SK-N-SH (cell line): ENCODE measurements at regions not wholly inside any gene's neighbourhood (a gene's known extent, or its start where the extent isn't known, plus 50 kb on each side); places are given as distances from the start of the nearest gene placed in this dataset.

Source experiments
- CTCF ChIA-PET: fragments of 300-600, 350-600 bp; formaldehyde crosslinking; extraction: SDS; loops from one replicate; lab custom pipeline; 2021; lab: Yijun Ruan, JAX
- POLR2A ChIA-PET: fragments of 350-600 bp; sonication (Branson Sonifier 250); formaldehyde crosslinking; extraction: SDS; loops from one replicate; lab custom pipeline; 2020; ENCODE audit warnings: antibody characterized with exemption, inconsistent platforms; lab: Yijun Ruan, JAX
- DNase-seq: peaks from one replicate; pipeline ENCODE4 v3.0.0; 2012
- H2AFZ ChIP-seq: fragments of 200-600 bp; sonication (generic); 2 replicates; pipeline ENCODE4 v1.8.1; 2016; ENCODE audit warnings: antibody characterized with exemption, mild to moderate bottlenecking, low read depth
- H3F3A ChIP-seq: fragments of 200-600 bp; sonication (generic); replicated peaks from 2 replicates; pipeline ENCODE3; 2016; ENCODE audit warnings: antibody characterized with exemption, mild to moderate bottlenecking; ENCODE audit not compliant: insufficient read depth
- H3K27ac ChIP-seq, 2 experiments: fragments of 200-500 bp in 1 of 2; fragments of 200-600 bp in 1 of 2; sonication (Bioruptor generic) in 1 of 2; sonication (generic), shearing (Covaris generic) in 1 of 2; 2 replicates each; pipeline versions ENCODE4 v1.5.1 to v1.6.1; 2014 to 2016; ENCODE audit warnings: low read depth in 2 of 2, inconsistent platforms in 1 of 2, low read length in 1 of 2, mild to moderate bottlenecking in 1 of 2, mixed read lengths in 1 of 2
- H3K27me3 ChIP-seq: fragments of 200-600 bp; sonication (generic), shearing (Covaris generic); 2 replicates; pipeline ENCODE4 v1.6.1; 2016; ENCODE audit warnings: mixed run types; ENCODE audit not compliant: insufficient read depth
- H3K36me3 ChIP-seq, 2 experiments: fragments of 200-500 bp in 1 of 2; fragments of 200-600 bp in 1 of 2; sonication (Bioruptor generic) in 1 of 2; sonication (generic) in 1 of 2; replicated peaks in 1 of 2; 2 replicates each; pipeline versions ENCODE3 to v1.5.1; 2014 to 2016; ENCODE audit warnings: low read length in 1 of 2, mild to moderate bottlenecking in 1 of 2; ENCODE audit not compliant: insufficient read depth in 2 of 2, control insufficient read depth in 1 of 2
- H3K4me1 ChIP-seq, 2 experiments: fragments of 200-500 bp in 1 of 2; fragments of 200-600 bp in 1 of 2; sonication (Bioruptor generic) in 1 of 2; sonication (generic), shearing (Covaris generic) in 1 of 2; 2 replicates each; pipeline versions ENCODE4 v1.5.1 to v1.6.1; 2014 to 2016; ENCODE audit warnings: low read depth in 1 of 2, low read length in 1 of 2, mixed run types in 1 of 2; ENCODE audit not compliant: insufficient read depth in 2 of 2, control insufficient read depth in 1 of 2
- H3K4me2 ChIP-seq: fragments of 200-600 bp; sonication (generic), shearing (Covaris generic); 2 replicates; pipeline ENCODE4 v1.6.1; 2017; ENCODE audit warnings: mixed run types
- H3K4me3 ChIP-seq, 2 experiments: fragments of 200-500 bp in 1 of 2; fragments of 200-600 bp in 1 of 2; sonication (Bioruptor generic) in 1 of 2; sonication (generic), shearing (Covaris generic) in 1 of 2; 2 replicates each; pipeline versions ENCODE4 v1.5.1 to v1.8.1; 2014 to 2016; ENCODE audit warnings: low read depth in 2 of 2, inconsistent platforms in 1 of 2, low read length in 1 of 2, mild to moderate bottlenecking in 1 of 2, mixed read lengths in 1 of 2, moderate library complexity in 1 of 2
- H3K79me2 ChIP-seq: fragments of 200-600 bp; sonication (generic); 2 replicates; pipeline ENCODE4 v1.8.1; 2017; ENCODE audit warnings: mild to moderate bottlenecking; ENCODE audit not compliant: insufficient read depth
- H3K9ac ChIP-seq: fragments of 200-600 bp; sonication (generic); 2 replicates; pipeline ENCODE4 v1.6.1; 2017; ENCODE audit warnings: mixed run types
- H3K9me2 ChIP-seq: fragments of 200-600 bp; sonication (generic); 2 replicates; pipeline ENCODE4 v1.6.1; 2017; ENCODE audit warnings: mixed run types
- H3K9me3 ChIP-seq: fragments of 200-600 bp; sonication (generic); 2 replicates; pipeline ENCODE4 v1.6.1; 2017; ENCODE audit warnings: mixed run types, mild to moderate bottlenecking, moderate library complexity
- H4K20me1 ChIP-seq: fragments of 200-600 bp; sonication (generic); 2 replicates; pipeline ENCODE4 v1.6.1; 2017; ENCODE audit warnings: mild to moderate bottlenecking, mixed run types; ENCODE audit not compliant: insufficient read depth
- CHD2 ChIP-seq: fragments of 150-350 bp; IDR thresholded peaks from 2 replicates; pipeline ENCODE4 v1.6.1; 2018; ENCODE audit warnings: low read length; ENCODE audit not compliant: partially characterized antibody
- ELF1 ChIP-seq: IDR thresholded peaks from 2 replicates; pipeline ENCODE4 v1.4.0; 2012
- EP300 ChIP-seq, 2 experiments: IDR thresholded peaks; 2 replicates each; pipeline versions ENCODE4 v1.4.0 to v1.6.1; 2012; ENCODE audit warnings: borderline replicate concordance in 1 of 2, low read depth in 1 of 2, low read length in 1 of 2
- FOSL2 ChIP-seq: IDR thresholded peaks from 2 replicates; pipeline ENCODE4 v1.4.0; 2012; ENCODE audit warnings: low read depth, mild to moderate bottlenecking, moderate library complexity, borderline replicate concordance
- FOXJ3 ChIP-seq: sonication (generic); formaldehyde crosslinking; IDR thresholded peaks from 2 replicates; pipeline ENCODE4 v1.5.1; 2020; ENCODE audit warnings: mild to moderate bottlenecking, missing genetic modification reagents
- GABPA ChIP-seq: IDR thresholded peaks from 2 replicates; pipeline ENCODE4 v1.4.0; 2012; ENCODE audit warnings: low read depth, mild to moderate bottlenecking
- MEF2A ChIP-seq: IDR thresholded peaks from 2 replicates; pipeline ENCODE4 v1.4.0; 2012; ENCODE audit warnings: low read depth, borderline replicate concordance
- NFIC ChIP-seq: IDR thresholded peaks from 2 replicates; pipeline ENCODE4 v1.4.0; 2012; ENCODE audit warnings: borderline replicate concordance
- RFX5 ChIP-seq: IDR thresholded peaks from 2 replicates; pipeline ENCODE4 v1.6.1; 2012; ENCODE audit warnings: mild to moderate bottlenecking, improper control_type of control experiment, low read length
- RXRA ChIP-seq: IDR thresholded peaks from 2 replicates; pipeline ENCODE4 v1.4.0; 2012; ENCODE audit warnings: low read depth, mild to moderate bottlenecking, borderline replicate concordance
- SMC3 ChIP-seq: IDR thresholded peaks from 2 replicates; pipeline ENCODE4 v1.6.1; 2012; ENCODE audit warnings: low read depth, low read length, improper control_type of control experiment
- TCF12 ChIP-seq: IDR thresholded peaks from 2 replicates; pipeline ENCODE4 v1.4.0; 2012
- TEAD4 ChIP-seq: IDR thresholded peaks from 2 replicates; pipeline ENCODE4 v1.4.0; 2012; ENCODE audit warnings: mild to moderate bottlenecking, borderline replicate concordance; ENCODE audit not compliant: insufficient read depth
- YY1 ChIP-seq: IDR thresholded peaks from 2 replicates; pipeline ENCODE4 v1.4.0; 2012; ENCODE audit warnings: low read depth, mild to moderate bottlenecking
- ZBTB33 ChIP-seq: IDR thresholded peaks from 2 replicates; pipeline ENCODE4 v1.4.0; 2012; ENCODE audit warnings: low read depth, borderline replicate concordance
- WGBS: methylation state at CpG from one replicate; pipeline ENCODE4 v1.1.6; 2017; ENCODE audit warnings: low lambda C conversion rate; 5-methylcytosine and 5-hydroxymethylcytosine counted together
- TF ChIP-seq, protein P1 (sequence below): fragments of 150-350 bp; IDR thresholded peaks from 2 replicates; pipeline ENCODE4 v1.6.1; 2017; ENCODE audit warnings: antibody characterized with exemption, low read length, low read depth, borderline replicate concordance
- TF ChIP-seq, protein P2 (sequence below): IDR thresholded peaks from 2 replicates; pipeline ENCODE4 v1.4.0; 2012; ENCODE audit warnings: low read depth, borderline replicate concordance

GRCh38 chr2:228819701-228820100 lies 451.4 kb downstream of the PID1 start (continued):
- TF ChIP-seq, protein P1, sequence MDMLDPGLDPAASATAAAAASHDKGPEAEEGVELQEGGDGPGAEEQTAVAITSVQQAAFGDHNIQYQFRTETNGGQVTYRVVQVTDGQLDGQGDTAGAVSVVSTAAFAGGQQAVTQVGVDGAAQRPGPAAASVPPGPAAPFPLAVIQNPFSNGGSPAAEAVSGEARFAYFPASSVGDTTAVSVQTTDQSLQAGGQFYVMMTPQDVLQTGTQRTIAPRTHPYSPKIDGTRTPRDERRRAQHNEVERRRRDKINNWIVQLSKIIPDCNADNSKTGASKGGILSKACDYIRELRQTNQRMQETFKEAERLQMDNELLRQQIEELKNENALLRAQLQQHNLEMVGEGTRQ, result no peak
- TF ChIP-seq MEF2A (no peak), GABPA (no peak), NFIC (no peak), FOSL2 (no peak)

DNA sequence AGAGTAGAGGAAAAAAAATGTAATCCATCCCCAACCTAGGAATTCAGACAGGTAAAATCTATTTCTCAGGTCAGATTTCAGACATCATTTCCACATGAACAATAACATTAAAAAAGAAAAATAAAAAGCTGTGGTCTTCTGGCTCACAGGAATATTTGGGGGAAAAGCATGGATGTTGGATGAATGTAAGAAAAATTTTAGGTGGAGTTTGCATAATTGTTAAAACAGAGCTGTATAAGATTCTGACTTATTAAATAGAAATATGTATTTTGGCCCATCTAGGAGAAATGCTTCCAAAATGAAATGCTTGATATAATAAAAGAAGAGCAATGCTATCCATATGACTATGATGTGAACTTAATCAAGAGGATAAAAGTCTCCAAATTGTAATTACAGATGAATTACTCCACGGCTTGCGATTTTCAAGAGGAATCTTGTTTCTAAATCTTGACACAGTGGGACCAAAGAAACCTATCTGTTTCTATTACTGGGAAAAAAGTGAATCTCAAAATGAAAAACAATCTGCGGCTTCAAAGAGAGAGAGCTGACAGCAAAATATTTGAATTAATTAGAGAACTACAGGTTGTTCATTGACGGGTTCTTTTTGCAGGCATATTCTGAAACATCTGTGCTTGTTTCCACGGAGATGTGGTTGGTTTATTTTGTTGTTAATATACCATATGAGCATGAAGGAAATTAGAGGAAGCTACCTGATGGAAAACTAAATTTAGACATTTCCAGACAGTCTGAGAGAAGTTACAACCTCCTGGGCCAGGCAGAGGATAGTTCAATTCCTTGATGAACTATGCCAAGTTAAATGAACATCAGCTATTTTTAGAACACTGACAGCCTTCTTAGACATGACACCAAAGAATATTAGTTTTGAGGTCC lies 468.7 kb downstream of the PID1 start:
- TF ChIP-seq TCF12 (no peak), TEAD4 (no peak), YY1 (no peak), FOXJ3 (CRISPR knock-in tag) (no peak), CHD2 (no peak), EP300 (IDR thresholded peaks at IDR 0.05; ENCODE audit: borderline replicate concordance in 1 of 2, low read depth in 1 of 2, low read length in 1 of 2) (no peak), ELF1 (no peak), ZBTB33 (no peak), SMC3 (no peak), FOSL2 (no peak), RXRA (no peak), GABPA (no peak), RFX5 (no peak)
- TF ChIP-seq, protein P2, sequence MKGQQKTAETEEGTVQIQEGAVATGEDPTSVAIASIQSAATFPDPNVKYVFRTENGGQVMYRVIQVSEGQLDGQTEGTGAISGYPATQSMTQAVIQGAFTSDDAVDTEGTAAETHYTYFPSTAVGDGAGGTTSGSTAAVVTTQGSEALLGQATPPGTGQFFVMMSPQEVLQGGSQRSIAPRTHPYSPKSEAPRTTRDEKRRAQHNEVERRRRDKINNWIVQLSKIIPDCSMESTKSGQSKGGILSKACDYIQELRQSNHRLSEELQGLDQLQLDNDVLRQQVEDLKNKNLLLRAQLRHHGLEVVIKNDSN, result no peak
- Histone ChIP-seq H3K4me2 (no peak overlapping the region), H3K4me3 (no peak overlapping the region), H3K9ac (no peak overlapping the region), H4K20me1 (no peaks in the 10 kb centered on the region), H3K79me2 (no peaks in the 10 kb centered on the region), H3F3A (no peaks in the 10 kb centered on the region), H2AFZ (no peak overlapping the region), H3K36me3 (no peaks in the 10 kb centered on the region), H3K27ac (no peak overlapping the region), H3K9me2 (no peaks in the 10 kb centered on the region), H3K4me1 (no peaks in the 10 kb centered on the region; a peak in 1 of 4 replicates), H3K9me3 (no peaks in the 10 kb centered on the region; the same call in 1 of the 2 replicates), H3K27me3 (no peaks in the 10 kb centered on the region)
- ChIA-PET CTCF (interaction anchor here (0.6 to 1.1 kb wide), 2 partner anchors 165 to 517 kb away, joined by 3 read pairs; no protein-coding TSS in a partner anchor), POLR2A (no interaction called here)
- WGBS, result 41% methylated on average over 5 of the region's 5 CpGs
- no peak for DNase-seq
